GM18907 (cell line): ENCODE measurements at regions not wholly inside any gene's neighbourhood (a gene's known extent, or its start where the extent isn't known, plus 50 kb on each side); places are given as distances from the start of the nearest gene placed in this dataset.

Experiments
- ATAC-seq: cut with Tn5 transposase; IDR thresholded peaks from one replicate; pipeline ENCODE4 v1.9.1; 2021; ENCODE audit warnings: mild to moderate bottlenecking, moderate library complexity; ENCODE audit not compliant: unreplicated experiment

DNA sequence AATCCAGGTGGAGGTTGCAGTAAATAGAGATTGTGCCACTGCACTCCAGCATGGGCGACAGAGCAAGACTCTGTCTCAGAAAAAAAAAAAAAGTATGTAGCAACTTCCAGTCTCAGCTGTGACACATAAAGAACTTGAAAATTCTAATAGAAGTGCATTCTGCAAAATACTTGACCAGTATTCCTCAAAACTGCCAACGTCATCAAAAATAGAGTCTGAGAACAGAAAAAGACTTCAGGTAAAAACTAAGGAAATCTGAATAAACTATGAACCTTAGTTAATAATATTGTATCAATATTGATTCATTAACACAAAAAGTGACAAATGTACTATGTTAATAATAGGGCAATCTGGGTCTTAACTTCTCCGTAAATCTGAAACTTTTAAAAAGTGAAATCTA is 76.7 kb upstream of the WDR75 start:
- no peak for ATAC-seq

DNA sequence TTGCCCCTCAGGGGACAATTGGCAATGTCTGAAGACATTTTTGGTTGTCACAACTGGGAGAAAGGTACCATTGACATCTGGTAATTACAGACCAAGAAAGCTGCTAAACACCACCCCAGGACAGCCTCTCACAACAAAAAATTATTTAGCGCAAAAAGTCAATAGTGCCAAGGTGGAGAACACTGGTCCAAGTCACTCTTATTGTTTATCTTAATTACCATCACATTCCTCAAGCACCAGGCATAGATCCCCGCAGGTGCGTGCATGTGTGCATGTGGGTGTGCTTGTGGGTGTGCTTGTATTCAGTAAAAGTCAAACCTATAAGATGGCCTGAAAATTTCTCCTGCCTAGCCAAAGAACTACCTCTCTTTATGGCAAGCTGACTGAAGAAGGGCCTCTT is 74.9 kb upstream of the WDR75 start:
- no peak for ATAC-seq

DNA sequence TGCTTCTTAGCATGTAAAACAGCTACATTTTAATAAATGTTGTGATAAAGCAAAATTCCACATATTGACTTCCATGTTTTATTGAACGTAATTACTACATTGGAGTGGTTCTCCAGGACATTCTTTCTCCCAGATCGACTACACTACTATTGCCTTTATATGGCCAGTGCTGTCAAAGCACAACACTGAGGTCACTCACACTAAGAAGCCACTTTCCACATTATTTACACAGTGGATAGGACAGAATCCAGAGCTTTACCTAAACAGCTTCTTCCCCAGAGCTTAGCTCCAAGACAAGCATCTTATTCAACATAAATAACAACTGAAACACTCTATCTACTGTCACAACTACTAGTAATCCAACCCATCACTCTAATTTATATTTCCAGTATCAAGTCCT is 73.9 kb upstream of the WDR75 start:
- ATAC-seq = no peak

DNA sequence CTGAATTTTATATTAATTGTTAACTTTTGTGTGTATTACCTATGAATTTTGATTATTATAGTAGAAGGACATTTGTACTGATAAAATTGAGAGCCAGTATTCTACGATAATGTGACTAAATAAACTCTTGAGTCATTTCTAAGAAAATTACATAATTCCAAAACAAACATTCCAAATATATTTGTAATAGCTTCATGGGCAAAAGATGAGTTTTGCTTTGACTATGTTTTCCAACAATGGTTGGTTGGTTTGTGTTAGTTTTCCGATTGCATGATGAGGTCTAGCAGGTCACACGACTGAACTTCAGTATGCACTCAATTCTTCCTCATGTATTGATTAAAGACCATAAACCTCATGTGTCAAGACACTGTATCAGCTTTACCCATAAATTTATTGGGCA is 71.7 kb upstream of the WDR75 start:
- no peak for ATAC-seq

DNA sequence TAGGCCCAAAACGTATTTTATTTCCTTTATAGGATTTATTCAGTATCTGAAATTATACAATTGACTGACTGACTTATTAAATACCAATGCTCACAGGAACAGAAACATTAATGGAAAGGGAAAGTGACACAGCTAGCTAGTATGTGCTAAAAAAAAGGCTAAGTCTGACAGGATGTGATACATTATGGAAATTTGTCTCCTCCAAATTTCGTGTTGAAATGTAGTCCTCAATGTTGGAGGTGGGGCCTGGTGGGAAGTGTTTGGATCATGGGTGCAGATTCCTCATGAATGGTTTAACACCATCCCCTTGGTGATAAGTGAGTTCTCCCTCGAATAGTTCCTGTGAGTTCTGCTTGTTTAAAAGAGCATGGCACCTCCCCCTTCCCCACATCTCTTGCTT is 70.6 kb upstream of the WDR75 start:
- ATAC-seq = no peak

DNA sequence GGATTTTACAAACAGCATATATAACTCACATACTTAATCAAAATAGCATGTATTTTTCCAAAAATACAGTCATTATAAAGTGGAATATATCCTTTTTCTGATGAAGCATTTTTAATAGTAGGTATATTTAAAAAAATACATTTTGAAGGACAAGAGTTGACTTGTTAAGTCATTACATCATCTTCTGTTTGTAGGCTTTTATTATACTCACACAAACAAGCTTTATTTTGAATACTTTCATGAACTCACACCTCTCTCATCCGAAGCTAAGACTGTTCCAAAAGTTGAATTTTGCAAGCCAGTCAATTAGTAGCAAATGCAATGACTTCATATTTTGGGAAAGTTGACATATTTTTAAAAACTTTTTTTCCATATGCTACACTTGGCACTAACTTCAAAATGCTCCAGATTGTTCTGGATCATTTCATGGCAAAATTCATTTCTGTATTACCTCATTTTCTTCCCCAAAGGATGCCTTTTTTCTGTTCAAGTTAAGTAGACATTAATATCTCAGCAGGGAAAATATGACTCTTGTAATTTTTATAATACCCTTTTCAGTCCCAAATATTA is 68.5 kb upstream of the WDR75 start:
- no peak for ATAC-seq

DNA sequence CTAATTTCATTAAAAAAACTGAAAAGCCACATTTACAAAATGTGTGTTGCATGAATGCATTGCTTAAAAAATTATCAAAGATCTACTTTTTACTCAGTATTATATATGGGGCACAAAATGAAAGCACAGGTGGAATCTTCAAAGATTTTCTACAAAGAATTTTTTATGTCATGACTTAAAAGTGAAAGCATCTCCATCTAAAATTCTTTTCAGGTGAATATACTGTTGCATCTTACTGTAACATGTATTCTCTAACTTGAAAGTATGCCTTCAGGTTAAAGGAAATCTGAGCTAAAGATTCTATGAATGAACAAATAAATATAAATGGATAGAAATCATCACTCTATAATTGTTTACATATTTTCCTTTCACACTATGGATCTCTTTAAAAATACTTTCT is 66.8 kb upstream of the WDR75 start:
- ATAC-seq = no peak

DNA sequence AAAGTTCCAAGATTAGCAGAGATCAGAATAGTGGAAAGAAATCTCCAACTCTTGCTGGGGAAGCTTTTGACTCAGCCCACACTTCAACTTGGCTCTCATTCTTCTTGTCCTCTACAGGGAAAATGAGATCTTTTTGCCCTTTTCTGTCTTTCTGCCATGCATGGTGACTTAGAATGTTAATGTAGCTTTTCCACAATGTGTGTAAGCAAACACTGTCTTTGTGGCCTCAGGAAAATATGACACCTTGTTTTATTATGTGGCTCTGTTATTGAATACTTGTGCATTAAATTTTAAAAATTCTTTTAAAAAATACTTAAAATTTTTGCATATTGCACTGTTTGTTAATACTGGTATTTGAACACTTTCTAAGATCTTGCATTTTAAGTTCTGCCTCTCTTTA is 65.4 kb upstream of the WDR75 start:
- no peak for ATAC-seq

DNA sequence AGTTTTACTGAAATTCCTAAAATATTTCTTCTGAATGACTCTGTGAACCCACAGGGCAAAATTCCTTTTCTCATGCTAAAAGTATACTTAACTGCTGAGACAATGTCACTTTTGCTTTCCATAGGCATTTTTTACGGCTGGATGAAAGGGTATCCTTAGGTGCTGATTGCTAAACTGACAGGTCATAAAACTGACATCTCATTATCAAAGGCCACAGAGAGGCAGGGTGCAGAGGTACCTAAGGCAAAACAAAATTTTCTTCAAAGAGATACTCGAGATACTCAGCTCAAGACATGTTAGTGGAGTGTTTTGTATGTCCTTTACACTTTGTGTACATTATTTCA is 62.0 kb upstream of the WDR75 start:
- no peak for ATAC-seq

DNA sequence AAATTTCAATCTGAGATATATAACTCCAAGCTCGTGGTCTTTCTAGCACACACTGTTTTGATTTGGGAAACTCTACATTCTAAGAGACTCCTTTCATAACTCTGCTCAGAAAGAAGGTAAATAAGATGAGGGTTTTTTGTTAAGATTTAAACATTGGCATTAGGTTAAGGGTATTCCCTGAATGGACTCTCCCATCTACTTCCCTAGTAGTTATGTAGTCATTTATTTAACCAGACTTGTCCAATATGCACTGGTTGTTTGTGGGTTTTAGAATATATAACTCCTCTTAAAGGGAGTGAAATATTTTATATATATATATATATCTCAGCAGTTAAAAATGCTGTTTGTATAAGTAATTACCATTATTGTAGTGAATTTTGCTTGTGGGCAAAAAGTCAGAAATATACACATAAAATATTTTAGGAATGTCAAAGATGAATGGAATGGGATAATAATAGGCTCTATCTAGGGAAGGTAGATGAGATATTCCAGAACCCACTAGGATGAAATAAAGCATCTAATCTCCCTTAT is 61.5 kb upstream of the WDR75 start:
- no peak for ATAC-seq

DNA sequence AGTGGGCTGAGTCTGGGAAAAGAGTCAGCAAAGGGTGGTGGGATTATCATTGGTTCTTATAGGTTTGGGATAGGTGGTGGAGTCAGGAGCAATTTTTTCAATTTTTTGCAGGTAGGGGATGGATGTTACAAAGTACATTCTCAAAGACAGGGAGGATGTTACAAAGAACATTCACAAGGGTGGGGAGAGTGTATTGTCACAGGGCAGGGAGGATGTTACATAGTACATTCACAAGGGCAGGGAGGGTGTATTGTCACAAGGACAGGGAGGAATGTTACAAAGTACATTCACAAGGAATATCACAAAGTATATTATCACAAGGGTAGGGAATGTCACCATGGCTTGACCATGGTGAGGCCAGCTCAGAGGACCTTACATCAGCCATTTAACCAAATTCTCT is 58.6 kb upstream of the WDR75 start:
- no peak for ATAC-seq

DNA sequence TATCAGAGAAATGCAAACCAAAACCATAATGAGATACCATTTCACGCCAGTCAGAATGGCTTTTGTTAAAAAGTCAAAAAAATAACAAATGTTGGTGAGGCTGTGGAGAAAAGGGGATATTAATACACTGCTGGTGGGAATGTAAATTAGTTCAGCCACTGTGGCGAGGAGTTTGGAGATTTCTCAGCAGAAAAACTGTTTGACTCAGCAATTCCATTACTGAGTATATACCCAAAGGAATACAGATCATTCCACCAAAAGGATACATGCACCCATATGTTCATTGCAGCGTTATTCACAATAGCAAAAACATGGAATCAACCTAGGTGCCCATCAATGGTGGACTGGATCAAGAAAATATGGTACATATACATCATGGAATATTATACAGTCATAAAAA is 54.5 kb upstream of the WDR75 start:
- no peak for ATAC-seq

DNA sequence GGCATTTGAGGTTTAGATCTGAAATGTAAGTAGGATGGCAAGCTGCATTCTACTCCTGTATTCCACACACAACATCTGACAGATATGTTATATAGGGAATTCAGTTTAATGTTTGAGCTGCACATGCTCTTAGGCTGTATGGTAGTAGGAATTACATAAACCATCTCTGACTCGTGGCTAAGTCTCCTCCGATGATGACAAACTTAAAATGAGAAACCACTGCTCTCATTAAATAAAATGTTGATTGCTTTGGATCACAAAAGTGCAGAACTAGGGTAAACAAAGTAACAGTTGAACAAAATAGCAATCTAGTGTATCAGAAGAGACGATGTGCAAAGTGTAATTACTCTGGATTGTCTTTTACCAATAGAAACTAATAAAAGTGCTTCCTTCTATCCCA is 50.1 kb upstream of the WDR75 start:
- no peak for ATAC-seq
